Lower leg skin (tissue), 4 donors: ENCODE measurements at regions not wholly inside any gene's neighbourhood (a gene's known extent, or its start where the extent isn't known, plus 50 kb on each side); places are given as distances from the start of the nearest gene placed in this dataset.

Experiments
- DNase-seq, 2 donors: peaks; one replicate each; pipeline ENCODE4 v3.0.0-alpha.2; 2019; ENCODE audit warnings: low spot score in 2 of 2
- H3K4me3 ChIP-seq: fragments of 200-600 bp; sonication (generic); 2 replicates; pipeline ENCODE4 v1.5.1; 2017; ENCODE audit warnings: mild to moderate bottlenecking, low read depth; ENCODE audit not compliant: poor library complexity, severe bottlenecking
- POLR2A ChIP-seq, 2 donors: fragments of 450-650 bp; IDR thresholded peaks; one replicate each; pipeline ENCODE4 v1.6.1; 2016 to 2017; ENCODE audit warnings: antibody characterized with exemption in 2 of 2, mild to moderate bottlenecking in 1 of 2, moderate library complexity in 1 of 2
- WGBS, 2 donors: methylation state at CpG; one replicate each; pipeline ENCODE4 v1.1.5; 2018; 5-methylcytosine and 5-hydroxymethylcytosine counted together
- intact Hi-C: fragments of 100-400 bp; cut with DNase I; formaldehyde crosslinking; loops from one replicate; pipeline ENCODE4 v1.15.0; 2023; ENCODE audit warnings: low total_unique reads
- TF ChIP-seq, protein P1 (sequence below), 3 donors: fragments of 450-650 bp; IDR thresholded peaks; one replicate each; pipeline ENCODE4 v1.5.1; 2016; ENCODE audit warnings: antibody characterized with exemption in 3 of 3, mild to moderate bottlenecking in 3 of 3, moderate library complexity in 2 of 3

DNA sequence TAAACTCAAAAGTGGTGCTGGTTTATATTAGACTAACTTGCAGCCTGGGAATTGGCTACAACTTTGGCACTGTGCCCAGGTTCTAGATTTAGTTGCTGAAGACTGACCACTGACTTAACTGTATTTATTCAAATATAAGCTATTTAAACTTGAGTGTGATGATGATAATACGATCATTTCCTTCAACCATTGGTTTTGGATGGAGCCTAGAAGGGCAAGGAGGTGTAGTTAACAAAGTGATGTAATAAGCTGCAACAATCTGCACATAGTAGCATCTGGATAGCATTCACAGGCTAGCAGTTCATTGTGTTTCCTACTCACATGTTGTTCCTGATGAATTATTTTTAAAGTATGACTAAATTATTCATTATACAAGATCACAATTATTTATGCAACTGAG, 55.2 kb upstream of the DACH1 start:
- no peak for DNase-seq
- TF ChIP-seq, protein P1, sequence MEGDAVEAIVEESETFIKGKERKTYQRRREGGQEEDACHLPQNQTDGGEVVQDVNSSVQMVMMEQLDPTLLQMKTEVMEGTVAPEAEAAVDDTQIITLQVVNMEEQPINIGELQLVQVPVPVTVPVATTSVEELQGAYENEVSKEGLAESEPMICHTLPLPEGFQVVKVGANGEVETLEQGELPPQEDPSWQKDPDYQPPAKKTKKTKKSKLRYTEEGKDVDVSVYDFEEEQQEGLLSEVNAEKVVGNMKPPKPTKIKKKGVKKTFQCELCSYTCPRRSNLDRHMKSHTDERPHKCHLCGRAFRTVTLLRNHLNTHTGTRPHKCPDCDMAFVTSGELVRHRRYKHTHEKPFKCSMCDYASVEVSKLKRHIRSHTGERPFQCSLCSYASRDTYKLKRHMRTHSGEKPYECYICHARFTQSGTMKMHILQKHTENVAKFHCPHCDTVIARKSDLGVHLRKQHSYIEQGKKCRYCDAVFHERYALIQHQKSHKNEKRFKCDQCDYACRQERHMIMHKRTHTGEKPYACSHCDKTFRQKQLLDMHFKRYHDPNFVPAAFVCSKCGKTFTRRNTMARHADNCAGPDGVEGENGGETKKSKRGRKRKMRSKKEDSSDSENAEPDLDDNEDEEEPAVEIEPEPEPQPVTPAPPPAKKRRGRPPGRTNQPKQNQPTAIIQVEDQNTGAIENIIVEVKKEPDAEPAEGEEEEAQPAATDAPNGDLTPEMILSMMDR (IDR thresholded peaks at IDR 0.05), result no peak
- TF ChIP-seq POLR2A (IDR thresholded peaks at IDR 0.05), result no peak
- WGBS, 2 donors, result 57 to 70% methylated on average over 1 of the region's 1 CpG
- intact Hi-C loops, result no loop called here
- no peak overlapping the region for H3K4me3 ChIP-seq
